ENCODE measurements at regions not wholly inside any gene's neighbourhood (a gene's known extent, or its start where the extent isn't known, plus 50 kb on each side); places are given as distances from the start of the nearest gene placed in this dataset.

DNA sequence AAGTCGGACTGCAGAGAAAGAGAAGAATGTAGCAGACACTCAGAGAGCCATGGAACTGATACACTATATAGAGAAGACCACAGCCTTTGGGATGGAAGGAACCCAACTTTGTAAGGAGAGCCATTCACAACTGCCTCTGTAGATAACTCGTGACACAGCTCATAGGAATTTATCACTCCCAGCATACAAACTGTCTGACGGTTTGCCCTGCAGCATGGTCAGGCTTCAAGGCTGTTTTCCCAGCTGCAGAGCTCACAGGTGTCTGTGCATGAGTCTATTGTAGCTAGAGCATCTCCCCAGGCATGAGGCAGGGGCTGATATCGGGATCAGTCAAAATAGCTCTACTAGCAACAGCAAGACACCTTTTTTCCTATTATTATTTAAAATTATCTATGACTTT is 130.5 kb upstream of the DTNBP1 start:
- no peak for DNase-seq

- DNase-seq, result no peak
Observed at GRCh38 chr6:15792842-15793241, 130.0 kb upstream of the DTNBP1 start.

- no peak for DNase-seq
Observed at GRCh38 chr6:15791448-15792181, 128.8 kb upstream of the DTNBP1 start.

DNA sequence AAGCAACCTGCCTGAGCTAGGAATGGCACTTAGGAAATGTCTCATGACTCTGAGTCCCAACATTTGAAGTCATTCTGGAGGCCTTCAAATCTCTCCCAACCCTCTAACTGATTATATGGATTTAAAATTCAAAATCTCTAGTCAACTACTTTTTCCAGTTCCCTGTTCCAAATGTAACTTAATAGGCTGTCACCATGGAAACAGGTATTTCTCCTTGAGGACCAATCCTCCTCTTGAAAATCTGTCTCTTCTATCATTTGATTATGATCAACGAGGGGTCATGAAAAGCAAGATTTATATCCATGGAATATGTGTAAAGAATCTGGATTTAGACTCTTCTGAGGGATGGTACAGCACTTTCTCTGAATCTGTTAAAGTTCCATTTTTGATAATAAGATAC is 127.3 kb upstream of the DTNBP1 start:
- DNase-seq, result no peak

DNA sequence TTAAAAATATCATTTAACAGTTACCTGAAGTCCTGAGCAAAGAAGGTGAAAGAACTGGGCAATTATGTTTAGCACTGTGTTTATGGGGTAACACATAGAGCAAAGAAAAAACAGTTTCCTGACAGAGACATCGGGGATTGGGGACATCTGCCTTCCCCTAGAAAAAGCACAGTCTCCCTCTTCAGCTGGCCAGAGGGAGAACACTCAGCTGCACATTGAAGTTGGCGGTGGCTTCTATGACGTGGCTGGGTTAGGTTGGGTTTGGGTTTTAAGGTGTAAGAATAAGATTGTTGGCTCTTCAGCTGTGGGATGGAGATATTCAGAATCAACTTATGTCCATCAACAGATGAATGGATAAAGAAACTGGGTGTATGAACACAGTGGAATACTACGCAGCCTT is 124.0 kb upstream of the DTNBP1 start:
- DNase-seq, result no peak

- no peak for DNase-seq
Observed at GRCh38 chr6:15783484-15783883, 120.7 kb upstream of the DTNBP1 start.

DNA sequence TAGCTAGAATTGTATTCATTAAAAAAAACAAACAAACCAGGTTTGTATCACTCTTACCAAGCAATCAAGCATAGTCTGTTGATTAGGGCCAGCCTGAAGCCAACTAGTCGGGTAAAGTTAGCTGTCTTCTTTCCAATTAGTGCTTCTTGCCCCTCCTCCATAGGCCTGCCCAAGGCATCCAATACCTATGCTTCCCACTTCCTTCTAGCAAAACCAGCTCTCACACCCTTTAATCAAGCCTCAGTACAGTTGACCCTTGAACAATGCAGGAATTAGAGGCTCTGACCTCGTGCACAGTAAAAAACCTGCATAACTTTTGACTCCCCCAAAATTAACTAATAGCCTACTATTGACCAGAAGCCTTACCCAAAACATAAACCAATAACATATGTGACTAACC is 119.1 kb upstream of the DTNBP1 start:
- no peak for DNase-seq

DNA sequence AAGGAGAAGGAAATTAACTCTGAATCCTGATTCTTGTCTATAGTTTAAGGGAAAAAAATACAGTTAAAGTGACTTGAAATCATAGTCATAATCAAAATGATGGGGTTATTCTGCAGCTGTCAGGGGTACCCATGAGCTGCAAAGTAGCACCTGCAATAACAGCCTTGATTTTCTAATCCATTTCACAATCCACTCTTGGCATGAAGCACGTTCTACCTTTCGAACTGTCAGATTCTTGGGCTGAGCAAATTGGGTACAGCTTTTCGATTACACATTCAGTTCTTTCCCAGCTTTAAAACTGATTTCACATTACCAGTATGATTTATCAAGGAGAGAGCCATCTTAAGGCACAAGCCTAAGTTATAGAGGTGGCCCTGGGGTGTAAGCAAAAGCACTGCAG is 118.5 kb upstream of the DTNBP1 start:
- no peak for DNase-seq

DNA sequence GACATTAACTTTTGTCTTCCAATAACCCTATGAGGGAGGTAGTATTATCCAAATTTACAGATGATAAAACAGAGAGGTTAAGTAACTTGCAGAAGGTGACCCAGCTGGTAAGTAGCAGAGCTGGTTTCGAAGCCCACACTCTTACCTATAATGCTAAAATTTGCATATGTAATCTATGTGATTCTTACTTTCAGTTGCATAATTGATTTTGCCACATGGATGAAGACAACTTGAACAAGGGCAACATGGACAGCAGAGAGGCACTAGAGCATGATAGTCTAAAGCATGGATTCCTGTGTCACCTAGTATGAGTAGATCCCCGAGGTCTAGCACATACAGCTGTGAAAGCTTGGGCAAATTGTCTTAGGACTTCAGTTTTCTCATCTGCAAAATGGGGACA is 117.6 kb upstream of the DTNBP1 start:
- no peak for DNase-seq

GRCh38 chr6:15779726-15780125 is 116.9 kb upstream of the DTNBP1 start:
- DNase-seq, result no peak

DNA sequence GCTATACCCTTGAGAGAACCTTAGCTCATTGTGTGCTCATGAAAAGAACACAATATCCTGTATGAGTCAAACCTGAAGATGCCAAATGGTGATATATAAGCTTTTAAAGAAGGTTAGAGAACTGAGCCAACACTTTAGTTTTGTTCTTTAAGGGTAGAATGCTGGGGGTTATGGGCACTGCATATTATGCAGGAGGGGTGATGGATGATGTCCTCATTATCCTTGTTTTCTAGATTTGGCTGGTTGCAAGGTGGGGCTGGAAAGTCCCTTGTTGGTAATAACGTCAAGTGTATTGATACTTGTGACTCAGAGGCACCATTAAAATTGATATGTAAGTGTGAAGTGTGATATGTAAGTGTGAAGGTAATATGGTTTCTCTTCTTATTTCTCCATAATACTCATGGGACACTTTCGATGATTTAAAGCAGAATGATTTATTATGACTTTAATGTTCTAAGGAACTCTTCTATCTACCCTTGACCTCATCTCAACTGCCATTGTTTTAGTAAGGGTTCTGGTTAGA is 113.7 kb upstream of the DTNBP1 start:
- DNase-seq, result no peak

- DNase-seq, result no peak
Observed at GRCh38 chr6:15775741-15776140, 112.9 kb upstream of the DTNBP1 start.

DNA sequence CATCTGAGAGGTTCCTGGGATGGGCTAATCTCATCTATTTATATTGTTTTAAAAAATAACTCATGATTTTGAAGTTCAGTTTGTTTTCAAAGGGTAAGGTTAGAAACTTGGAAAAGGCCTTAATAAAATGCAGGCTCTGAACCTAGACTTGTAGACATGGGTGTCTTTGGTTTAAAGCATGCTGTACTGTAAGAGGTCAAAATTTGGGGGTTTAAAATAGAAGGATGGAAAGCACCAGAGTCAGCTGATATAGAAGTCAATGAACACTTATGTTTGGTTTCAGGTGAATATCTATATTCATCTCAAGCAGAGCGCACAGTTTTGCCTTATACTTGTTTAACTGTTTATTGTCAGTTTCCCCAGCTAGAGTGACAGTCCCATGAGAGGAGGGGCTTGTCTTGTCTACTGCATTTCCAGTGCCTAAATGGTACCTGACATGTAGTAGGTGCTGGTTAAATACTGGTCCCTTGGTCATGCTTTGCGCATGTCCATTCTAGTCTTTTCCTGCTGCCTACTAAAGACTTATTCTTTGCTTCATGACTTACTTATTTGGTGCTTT is 112.3 kb upstream of the DTNBP1 start:
- no peak for DNase-seq

- no peak for DNase-seq
Observed at GRCh38 chr6:15773806-15774410, 111.1 kb upstream of the DTNBP1 start.

GRCh38 chr6:15770347-15771143 is 107.7 kb upstream of the DTNBP1 start:
- no peak for DNase-seq

DNA sequence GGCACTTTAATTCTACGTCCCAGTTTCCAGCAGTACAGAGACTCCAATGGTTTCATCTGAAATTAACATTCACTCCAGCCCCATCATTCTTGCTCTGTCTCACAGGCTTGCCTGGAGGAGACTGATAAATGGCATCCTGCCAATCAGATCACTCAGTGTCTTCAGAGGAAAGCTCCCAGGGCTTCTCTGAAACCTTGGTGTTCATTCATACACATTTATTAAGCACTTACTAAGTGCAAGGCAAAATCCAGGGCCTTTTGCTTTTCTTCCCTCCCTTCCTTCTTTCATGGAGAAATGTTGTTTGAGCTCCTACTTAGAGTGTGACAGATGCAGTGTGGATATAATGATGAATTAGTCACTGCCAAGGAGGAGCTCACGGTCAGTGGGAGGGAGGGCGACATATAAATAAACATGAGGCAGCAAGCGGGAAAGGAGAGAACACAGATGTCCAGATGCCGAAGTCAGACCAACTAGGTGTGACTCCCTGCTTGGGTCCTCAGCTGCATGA is 106.7 kb upstream of the DTNBP1 start:
- DNase-seq, result no peak

- DNase-seq, result no peak
Observed at GRCh38 chr6:15768999-15769398, 106.2 kb upstream of the DTNBP1 start.

DNA sequence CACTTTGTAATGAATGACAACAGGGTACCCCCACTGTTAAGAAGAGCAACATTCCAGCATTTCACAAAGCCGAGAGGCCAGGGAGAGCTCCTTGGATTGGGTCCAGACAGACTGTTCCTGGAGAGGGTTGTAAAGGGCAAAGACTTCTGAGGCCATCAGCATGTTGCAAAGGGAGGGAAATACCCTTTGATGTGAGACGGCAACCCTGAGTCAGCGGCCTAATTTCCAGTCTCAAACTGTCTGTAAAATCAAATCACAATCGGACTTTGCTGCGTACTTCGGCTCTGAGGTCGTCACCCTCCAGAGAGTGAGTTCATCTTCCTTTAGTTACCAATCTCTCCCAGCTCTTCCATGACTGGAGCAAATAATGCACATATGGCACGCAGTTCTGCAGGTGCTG is 101.0 kb upstream of the DTNBP1 start:
- no peak for DNase-seq

- no peak for DNase-seq
Observed at GRCh38 chr6:15763364-15763763, 100.5 kb upstream of the DTNBP1 start.

DNA sequence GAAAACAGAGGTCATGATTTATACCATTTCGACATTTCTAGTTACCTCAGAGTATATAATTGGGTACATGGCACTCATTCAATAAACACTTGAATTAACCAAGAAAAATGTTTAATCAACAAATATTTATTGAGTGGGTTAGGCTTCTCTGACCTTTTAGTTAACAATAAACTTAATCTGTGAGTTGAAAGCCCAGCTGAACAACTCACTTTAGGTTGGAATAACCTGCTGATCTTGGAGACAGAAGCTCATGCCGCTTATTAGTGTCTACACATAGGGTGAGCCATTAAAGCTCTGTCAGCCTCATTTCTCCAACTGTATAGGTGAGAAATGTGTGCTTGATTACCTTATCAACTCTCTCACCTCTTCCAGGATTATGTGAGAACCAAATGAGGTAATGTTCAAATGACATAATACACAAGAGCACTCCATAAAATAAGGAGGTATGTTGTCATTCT is 98.2 kb upstream of the DTNBP1 start:
- no peak for DNase-seq

- DNase-seq, result no peak
Observed at GRCh38 chr6:15758631-15759215, 95.9 kb upstream of the DTNBP1 start.

- no peak for DNase-seq
Observed at GRCh38 chr6:15755526-15755925, 92.7 kb upstream of the DTNBP1 start.

DNA sequence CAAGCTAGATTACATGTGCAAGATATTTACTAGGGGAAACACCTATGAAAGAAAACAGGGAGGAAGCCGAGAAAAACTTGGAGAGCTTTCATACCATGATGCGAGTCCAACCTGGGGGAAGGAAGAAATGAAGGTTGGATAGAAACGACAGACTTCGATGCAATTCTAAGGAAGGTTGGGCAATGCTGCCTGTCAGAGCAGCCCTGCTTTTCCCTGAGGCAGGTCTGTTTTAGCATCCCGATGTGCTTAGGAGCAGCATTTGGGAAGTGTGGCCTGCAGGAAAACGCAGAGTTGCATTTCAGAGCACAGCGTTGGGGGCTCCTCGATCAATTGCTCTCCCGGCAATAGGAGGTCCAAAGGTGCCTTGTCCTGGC is 91.9 kb upstream of the DTNBP1 start:
- DNase-seq, result no peak

Data from NCI-H187 treated with DMSO at 0.1 percent for 48 hours (cell line).